Uterus (tissue), 2 donors: ENCODE measurements at regions not wholly inside any gene's neighbourhood (a gene's known extent, or its start where the extent isn't known, plus 50 kb on each side); places are given as distances from the start of the nearest gene placed in this dataset.

Experiments used
- POLR2A ChIP-seq, 2 donors: fragments of 450-650 bp; IDR thresholded peaks; one replicate each; pipeline ENCODE4 v1.6.1; 2016; ENCODE audit warnings: antibody characterized with exemption in 2 of 2, mild to moderate bottlenecking in 1 of 2, moderate library complexity in 1 of 2
- TF ChIP-seq, protein P1 (sequence below), 4 experiments: fragments of 200-600 bp in 2 of 4; fragments of 450-650 bp in 2 of 4; sonication (generic) in 2 of 4; IDR thresholded peaks; one replicate each; pipeline ENCODE4 v1.5.1; 2016 to 2019; ENCODE audit warnings: antibody characterized with exemption in 4 of 4, mild to moderate bottlenecking in 2 of 4, moderate library complexity in 1 of 4

DNA sequence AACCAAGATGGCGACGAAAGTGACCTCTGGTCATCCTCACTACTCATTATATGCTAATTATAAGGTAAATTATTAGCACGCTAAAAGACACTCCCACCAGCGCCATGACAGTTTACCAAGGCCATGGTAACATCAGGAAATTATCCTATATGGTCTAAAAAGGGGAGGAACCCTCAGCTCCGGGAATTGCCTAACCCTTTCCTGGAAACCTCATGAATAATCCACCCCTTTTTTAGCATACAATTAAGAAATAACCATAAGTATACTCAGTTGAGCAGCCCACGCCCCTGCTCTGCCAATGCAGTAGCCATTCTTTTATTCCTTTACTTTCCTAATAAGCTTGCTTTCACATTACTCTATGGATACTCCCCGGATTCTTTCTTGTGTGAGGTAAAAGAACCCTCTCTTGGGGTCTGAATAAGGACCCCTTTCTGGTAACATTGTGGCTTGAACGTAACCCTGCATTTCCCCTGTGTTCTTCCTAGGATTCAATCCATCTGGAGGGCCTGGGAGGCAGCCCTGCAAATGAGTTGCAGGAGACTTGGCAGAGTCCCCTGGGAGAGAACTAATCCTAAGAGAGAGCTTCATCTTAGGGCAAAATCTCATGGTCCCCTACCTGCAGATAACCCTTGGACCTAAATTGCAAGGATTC, 225.6 kb upstream of the JARID2 start:
- TF ChIP-seq, protein P1, sequence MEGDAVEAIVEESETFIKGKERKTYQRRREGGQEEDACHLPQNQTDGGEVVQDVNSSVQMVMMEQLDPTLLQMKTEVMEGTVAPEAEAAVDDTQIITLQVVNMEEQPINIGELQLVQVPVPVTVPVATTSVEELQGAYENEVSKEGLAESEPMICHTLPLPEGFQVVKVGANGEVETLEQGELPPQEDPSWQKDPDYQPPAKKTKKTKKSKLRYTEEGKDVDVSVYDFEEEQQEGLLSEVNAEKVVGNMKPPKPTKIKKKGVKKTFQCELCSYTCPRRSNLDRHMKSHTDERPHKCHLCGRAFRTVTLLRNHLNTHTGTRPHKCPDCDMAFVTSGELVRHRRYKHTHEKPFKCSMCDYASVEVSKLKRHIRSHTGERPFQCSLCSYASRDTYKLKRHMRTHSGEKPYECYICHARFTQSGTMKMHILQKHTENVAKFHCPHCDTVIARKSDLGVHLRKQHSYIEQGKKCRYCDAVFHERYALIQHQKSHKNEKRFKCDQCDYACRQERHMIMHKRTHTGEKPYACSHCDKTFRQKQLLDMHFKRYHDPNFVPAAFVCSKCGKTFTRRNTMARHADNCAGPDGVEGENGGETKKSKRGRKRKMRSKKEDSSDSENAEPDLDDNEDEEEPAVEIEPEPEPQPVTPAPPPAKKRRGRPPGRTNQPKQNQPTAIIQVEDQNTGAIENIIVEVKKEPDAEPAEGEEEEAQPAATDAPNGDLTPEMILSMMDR (IDR thresholded peaks at IDR 0.05), result no peak
- no peak for TF ChIP-seq POLR2A (IDR thresholded peaks at IDR 0.05)
